Stimulated activated naive CD4-positive, alpha-beta T cell treated with Interleukin-2 at 50 U/mL for 16 hours (primary cell): ENCODE measurements at regions not wholly inside any gene's neighbourhood (a gene's known extent, or its start where the extent isn't known, plus 50 kb on each side); places are given as distances from the start of the nearest gene placed in this dataset.
"Not testable (repeated sequence)": the region's sequence is repeated elsewhere in the genome, so short reads cannot be mapped to it uniquely, and the experiment has no call there.

ENCODE experiments used
- DNase-seq: peaks from one replicate; lab custom pipeline; 2025; lab: John Stamatoyannopoulos, UW

DNA sequence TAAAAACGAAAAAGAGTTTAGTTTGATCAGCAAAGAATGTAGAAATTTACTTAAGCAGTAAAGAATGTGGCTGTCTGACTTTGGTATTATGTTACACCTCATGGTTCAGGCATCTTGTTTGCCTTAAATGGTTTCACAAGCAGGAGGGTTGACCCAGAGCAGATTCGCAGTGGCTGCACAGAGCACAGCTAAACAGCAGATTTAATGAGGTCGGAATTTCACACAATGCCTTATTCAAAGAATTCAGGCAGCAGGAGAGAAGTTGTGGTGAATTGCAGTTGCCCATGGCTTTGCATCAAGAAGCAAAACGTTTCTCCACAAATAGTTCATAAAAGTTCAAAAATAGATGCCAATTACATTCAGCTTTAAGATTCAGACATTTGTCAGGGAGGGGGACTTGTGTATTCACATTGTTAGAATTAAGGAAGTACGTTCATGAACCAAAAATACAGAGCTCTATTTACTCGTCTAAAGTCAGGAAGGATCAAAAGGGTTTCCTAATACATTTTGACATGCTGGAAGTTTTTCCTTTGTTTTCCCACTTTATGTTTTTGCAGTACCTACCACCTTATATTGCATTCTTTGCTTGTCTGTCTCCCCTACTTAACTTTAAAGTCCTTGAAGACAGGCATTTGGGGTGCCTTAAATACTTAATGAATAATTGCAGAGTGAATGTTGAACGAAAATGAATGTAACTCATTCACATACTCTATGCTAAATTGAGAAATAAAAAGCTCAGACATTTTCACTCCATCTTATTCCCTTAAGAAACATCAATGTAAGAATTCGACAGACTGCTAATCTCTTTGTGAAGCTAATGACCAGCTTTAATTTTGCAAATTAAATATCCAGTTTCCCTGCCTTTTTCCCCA, 1163.6 kb upstream of the CITED2 start:
- no peak for DNase-seq

DNA sequence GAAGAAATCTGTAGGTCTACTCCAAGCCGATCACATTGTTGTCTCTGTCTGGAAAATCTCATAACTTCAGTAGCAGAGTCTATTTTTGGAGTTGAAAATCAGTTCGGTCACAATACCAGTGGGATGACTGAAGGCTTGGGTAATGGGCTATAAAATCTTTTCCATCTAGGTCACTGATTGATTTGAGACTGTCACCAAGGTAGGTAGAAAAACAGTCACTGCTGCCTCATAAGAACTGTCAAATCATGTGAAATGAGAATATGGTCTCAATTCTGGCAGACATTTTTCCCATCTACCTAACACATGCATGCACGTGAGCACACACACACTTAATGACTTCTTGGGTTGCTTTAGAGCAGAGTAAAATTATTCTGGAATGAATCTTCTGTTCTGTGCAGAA, 1162.8 kb upstream of the CITED2 start:
- no peak for DNase-seq

DNA sequence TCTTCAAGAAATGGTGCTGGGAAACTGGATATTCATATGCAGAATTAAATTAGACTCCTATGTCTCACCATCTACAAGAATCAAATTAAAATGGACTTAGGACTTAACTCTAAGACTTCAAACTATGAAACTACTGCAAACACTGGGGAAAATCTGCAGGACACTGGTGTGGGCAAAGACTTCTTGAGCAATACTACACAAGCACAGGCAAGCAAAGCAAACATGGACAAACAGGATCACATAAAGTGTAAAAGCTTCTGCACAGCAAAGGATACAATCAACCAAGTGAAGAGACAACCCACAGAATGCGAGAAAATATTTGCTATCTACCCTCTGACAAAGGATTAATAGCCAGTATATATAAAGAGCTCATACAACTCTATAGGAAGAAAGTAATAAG, 1161.1 kb upstream of the CITED2 start:
- DNase-seq, result no peak

DNA sequence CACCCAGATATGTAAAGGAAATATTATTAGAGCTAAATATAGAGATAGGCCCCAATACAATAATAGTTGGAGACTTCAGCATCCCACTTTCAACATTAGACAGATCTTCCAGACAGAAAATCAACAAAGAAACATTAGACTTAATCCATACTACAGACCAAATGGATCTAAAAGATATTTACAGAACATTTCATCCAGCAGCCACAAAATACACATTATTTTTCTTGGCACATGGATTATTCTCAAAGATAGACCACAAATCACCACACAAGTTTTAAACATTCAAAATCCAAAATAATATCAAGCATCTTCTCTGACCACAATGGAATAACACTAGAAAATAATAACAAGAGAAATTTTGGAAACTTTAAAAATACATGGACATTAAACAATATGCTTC, 1159.1 kb upstream of the CITED2 start:
- no peak for DNase-seq

DNA sequence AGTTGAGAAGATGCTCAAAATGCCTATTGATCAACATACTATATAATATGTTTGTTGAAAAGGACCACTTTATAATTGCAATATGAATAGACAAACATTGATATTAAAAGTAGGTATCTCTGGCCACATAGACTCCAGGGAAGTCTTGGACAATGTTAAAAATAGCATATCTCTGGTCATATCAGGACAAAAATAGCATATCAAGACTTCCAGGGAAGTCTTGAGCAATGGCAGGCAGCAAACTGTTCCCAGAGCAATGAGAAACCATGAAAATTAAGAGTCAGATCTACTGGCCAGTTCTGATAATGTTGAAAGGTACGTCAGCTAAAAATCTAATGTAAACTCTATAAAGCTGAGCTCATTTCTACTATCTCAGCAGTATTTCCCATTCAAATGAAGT, 1130.3 kb upstream of the CITED2 start:
- DNase-seq, result no peak

DNA sequence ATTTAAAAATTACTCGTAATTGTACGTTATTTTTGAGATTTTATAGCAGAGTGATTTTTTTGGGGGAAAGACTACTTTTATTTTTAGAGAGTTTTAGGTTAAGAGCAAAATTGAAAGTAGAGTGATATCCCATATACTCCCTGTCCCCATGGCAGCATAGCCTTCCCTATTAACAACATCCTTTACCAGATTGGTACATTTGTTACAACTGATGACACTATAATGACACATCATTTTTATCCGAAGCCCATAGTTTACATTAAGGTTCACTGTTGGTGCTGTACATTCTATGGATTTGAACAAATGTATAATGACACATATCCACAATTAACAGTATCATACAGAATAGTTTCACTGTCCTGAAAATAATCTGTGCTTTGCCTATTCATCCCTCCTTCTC, 1126.4 kb upstream of the CITED2 start:
- DNase-seq, result no peak

DNA sequence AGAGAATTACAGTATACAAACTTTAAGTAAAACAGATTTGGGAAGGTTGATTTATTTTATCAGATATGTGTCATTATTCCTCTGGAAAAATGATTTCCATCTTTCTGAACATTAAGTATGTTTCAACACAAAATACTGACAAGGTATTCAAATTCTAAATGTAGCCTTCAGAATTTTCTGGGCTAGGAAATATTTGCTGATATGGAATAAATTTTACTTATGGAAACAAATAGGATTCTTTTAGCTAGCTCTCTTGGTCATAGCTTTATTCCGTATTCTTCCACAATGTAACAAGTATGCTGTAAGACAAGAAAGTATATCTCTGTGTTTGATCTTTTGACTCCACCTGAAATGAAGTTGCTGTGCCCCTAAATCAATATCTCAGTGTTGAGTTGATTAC, 1125.2 kb upstream of the CITED2 start:
- no peak for DNase-seq

DNA sequence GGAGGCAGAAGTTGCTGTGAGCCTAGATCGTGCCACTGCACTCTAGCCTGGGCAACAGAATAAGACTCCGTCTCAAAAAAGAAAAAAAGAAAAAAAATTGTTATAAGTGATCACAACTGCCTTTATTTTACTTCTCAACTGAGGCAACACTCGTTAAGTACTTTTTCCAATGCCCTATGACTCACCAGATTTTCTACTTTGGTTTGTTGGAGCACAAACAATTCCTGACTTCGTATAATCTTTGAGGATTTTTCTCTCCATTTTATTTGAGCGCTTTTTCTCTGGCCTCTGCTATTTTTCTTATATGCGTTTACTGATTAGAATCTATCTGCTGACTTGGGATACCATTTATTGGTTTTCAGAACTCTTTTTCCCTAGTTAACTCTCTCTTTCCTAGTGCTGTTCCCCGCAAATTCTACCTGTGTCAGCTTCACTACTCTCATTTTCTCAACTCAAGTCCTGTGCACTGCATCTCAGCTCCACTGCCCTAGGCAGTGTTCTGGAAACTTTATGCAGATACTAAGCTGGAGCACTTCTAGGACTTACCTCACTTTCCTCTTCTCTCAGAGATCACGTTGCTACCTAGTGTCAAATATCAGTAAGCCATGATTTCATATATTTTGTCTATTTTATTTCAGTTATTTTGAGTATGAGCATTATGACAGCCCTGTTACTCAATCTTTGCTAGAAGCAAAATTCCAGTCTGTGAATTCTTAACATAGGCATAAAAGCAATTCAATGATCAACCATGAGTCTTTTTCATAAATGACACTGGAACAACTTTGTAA, 1120.1 kb upstream of the CITED2 start:
- no peak for DNase-seq

DNA sequence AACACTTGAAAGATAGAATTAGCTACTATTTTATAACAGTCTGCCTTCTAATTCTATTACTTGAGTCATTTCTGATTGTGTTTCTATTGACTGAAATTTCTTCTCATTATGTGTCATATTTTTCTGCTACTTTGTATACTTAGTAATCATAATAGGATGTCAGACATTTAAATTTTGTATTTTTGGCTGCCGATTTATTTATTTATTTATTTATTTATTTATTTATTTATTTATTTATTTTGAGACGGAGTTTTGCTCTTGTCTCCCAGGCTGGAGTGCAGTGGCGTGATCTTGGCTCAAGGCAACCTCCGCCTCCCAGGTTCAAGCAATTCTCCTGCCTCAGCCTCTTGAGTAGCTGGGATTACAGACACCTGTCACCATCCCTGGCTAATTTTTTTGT, 1119.0 kb upstream of the CITED2 start:
- DNase-seq, result not testable (repeated sequence)

DNA sequence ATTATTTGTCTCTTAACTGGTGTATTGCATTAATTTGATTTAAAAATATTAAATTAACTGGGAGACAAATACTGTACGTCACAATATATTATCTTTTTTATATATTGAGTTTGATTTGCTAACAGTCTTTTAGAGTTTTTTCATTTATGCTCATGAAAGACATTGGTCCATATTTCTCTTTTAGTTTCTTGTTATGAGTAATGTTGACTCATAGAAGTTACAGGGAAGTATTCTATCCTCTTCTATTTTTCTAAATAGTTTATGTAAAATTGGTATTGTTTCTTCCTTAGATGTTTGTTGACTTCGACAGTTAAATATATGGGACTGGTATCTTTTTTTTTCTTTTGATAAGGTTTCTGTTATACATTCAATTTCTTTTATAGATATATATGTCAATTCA, 1115.6 kb upstream of the CITED2 start:
- DNase-seq, result no peak

DNA sequence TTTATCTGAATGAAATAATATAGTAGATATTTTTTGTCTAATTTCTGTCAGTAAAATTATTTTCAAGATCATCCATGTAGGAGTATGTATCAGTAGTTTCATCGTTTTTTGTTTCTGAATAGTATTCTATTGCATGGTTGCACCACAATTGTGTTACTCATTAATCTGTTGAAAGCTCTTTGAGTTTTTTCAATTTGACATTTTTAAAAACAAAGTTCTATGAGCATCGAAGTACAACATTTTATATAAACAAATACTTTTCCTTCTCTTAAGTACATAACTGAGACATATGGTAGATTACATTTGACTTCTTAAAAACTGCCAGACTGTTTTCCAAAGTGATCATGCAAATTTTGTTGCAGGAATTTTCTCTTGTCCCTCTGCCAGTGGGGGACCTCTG, 1113.1 kb upstream of the CITED2 start:
- DNase-seq, result no peak

DNA sequence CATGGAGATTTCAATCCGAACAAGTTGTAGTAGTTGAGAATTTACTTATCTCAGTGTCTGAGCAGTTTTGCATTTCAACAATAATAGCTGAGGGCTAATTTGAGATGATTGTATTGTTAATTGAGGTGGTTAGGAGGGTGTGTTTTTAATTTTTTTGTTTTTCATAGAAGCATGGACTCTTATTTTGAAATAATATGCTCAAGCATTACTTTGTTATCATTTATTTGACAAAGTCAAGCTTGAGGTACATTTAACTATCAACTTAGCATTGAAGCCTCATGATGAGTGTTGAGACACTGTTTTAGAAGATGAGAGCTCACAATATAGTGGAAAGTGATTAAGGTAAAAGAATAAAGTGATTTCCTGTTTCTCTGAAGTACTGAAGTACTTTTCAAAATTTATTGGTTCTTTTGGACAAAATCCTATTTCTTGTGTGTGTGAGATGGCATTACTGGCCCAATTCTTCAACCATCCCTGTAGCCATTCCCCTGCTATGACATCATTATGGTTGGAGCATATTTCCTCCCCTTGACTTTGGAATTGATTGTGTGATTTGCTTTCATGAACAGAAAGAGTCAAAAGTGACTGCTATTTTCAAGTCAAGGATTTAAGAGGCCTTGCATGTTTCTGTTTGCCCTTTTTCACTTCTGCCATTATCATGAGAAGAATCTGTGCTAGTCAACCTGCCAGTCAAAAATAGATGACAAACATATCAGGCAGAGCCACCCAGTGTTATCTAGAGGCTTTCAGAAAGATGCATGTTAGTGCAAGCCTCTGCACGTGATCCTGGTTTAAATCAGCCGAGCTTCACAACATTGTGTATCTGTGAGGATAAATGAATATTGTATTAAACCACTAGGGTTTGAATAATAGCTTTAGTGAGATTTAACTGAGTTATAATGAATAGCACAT, 1112.3 kb upstream of the CITED2 start:
- DNase-seq, result no peak

DNA sequence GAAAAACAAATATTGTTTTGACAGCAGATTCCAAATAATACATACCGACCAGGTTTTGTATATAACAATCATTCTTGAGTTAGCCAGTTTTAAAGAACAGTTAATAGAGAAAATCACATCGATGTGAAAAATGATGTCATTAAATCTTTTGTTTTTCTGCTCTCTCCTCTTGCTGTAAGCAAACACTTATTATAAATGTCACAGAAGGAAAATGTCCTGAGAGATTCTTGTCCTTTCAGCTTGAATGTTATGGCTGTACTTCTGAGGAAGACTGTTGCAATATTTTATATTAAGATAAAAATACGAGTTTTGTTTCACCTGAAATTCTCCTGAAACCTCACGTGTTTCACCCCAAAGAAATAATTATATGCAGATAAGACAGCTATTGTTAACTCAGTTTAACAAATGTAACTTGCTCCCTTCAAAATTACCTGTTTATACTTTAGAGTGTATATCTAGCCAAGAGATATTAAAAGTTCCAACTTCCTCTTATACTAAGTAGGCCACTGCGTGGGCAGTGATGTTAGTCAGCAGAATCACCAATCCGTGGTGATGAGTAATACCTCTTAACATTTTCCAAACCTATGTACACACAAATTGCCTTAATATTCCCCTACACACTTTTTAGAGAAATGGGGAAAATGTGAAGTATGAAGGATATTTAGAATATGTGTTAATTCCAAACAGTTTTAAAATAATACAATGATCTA, 1111.4 kb upstream of the CITED2 start:
- DNase-seq, result peak; percentile 5

DNA sequence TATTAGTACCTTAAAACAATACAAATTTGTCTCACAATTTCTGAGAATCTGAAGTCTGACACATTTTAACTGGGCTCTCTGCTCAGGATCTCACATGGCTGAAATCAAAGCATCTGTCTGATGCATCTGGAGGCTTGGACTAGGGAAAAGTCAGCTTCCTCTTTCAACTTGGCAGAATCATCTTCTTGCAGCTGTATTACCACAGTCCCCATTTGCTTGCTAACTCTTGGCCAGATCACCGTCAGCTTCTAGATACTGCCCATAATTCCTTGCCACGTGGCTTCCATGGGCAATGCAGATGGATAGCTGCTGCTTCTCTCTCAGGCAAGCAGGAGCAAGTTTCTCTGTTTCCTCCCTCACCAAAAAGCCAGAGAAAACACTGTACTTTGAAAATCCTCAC, 1106.4 kb upstream of the CITED2 start:
- DNase-seq, result no peak

DNA sequence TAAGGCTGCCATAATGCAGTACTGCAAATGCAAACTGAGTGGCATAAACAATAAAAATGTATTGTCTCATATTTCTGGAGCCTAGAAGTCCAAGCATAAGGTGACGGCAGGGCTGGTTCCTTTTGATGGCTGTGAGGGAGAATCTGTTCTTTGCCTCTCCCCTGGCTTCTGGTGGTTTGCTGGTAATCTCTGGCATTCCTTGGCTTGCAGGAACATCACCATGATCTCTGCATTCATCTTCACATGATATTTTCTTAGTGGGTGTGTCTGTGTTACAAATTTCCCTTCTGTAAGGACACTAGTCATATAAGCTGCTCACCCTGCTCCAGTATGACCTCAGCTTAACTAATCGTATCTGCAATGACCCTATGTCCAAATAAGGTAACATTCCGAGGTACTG, 1104.2 kb upstream of the CITED2 start:
- no peak for DNase-seq

DNA sequence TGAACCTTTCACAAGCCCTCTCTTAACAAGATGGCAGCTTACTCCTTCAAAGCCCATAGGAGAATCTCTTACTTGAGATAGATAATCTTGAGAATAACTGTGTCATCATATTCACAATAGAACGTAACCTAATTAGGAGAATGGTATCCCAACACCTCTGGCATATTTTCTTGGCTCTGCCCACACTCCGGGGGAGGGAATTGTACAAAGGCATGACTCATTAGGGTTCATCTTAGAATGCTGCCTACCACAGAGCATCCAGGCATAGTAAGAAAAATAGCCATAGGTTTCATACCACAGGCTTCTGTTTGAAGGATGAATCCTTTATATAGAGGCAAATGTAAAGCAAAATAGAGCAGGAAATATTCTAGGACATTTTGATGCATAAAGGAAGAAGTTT, 1100.6 kb upstream of the CITED2 start:
- no peak for DNase-seq

DNA sequence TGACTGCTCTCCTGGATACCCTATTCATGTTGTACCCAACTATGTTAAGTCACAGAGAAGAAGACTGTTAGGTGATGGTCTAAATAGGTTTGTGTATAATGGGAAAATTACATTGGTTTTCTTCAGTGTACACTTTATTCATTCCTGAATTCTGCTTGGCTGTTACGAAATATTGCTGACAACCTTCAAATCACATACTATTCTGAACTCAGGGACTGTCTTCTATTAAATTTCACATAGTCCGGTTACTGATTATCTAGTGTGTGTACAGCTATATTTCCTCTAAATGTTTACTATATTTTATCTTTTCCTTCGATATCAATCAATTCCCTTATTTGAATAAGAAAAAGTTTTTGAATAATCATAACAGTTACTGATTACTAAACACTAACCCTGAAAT, 1090.3 kb upstream of the CITED2 start:
- DNase-seq, result no peak

DNA sequence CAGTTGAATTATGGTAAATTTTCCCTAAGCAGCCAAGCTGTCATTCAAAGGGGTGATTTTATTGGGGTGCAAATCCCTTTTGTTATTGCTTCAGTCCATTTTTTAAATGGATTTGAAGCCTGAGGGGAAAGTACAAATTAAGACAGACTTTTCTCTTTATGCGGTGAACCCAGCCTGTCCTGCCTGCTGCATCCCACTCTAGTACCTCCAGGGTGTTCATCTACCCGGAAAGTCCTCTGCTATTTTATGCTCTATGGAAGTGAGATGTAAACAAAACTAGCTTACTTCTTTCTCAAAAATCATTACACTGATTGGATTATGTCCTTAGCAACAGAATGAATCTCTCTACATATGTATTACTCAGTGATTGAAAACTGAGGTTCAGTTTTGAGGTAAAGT, 1088.9 kb upstream of the CITED2 start:
- no peak for DNase-seq

DNA sequence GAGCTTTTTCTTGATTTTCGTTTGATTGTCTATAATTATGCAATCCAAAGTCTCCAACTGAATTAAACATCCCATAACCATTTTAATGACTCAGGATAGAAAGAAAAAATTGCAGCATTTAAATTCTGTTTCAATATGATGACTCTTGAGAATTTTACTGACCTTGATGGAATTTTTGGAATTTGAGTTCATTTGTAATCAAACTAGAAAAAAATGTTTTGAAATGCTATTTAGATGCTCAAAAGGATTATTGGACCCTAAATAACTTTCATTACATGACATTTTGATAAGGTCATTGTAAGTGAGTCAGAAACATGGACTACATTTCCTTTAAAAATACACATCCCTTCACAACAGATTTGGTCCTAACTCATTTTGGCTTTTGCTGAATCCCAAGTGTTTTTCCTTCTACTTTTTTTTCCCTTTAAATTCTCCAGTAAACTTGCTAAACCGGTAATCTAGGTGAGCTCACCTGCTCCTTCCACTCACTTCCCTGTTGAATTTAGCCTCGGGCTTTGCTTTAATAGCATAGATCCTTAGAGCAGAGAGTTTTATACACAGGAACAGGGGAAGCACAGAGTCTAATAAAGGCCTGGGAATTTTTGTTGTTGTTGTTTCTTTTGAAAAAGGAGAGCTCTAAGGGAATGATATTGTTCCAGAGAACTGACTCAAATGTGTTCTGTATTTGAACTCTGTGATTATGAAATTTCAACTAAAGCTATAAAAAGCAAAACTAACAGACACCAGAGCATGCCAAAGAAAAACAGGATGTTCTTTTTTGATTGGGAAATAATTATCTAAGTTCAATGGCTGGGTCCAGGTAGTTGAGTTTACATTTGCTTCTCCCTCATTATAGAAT, 1088.2 kb upstream of the CITED2 start:
- no peak for DNase-seq

DNA sequence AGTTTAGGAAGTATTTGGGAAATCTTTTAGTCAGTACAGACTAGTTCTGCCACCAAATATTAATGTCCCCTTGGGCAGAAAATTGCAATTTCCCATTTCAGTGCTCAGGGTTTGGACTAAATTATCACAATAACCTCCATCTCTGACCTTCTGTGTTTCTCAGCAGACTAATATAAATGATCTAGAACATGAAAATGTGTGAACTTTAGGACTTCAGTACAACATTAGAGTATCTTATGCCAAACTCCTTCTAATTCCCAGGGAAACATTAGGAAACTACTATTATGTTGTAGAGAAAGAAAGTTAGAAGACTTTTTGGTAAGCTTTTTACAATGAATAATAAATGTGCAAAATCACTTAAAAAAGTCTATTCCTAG, 1087.6 kb upstream of the CITED2 start:
- no peak for DNase-seq

DNA sequence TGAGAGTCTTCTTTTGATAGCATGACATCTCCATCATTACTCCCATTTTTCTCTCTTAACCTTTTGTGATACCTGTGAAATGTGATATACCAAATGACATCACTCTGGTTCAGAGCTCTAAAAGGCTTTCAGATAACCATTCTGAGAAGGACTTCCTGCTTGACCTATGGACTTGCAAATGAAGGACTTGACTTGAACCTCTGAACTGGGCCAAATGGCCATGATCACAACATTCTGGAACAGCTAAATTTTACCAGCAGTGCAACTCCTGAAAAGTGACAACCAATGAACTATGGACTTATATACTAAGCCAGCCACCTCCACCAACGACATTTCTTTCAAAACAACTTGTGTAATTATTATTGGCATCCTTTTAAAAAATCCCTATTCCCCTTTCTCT, 1085.8 kb upstream of the CITED2 start:
- DNase-seq, result no peak
